ENCODE measurements at regions not wholly inside any gene's neighbourhood (a gene's known extent, or its start where the extent isn't known, plus 50 kb on each side); places are given as distances from the start of the nearest gene placed in this dataset.
"Not testable (repeated sequence)": the region's sequence is repeated elsewhere in the genome, so short reads cannot be mapped to it uniquely, and the experiment has no call there.

DNA sequence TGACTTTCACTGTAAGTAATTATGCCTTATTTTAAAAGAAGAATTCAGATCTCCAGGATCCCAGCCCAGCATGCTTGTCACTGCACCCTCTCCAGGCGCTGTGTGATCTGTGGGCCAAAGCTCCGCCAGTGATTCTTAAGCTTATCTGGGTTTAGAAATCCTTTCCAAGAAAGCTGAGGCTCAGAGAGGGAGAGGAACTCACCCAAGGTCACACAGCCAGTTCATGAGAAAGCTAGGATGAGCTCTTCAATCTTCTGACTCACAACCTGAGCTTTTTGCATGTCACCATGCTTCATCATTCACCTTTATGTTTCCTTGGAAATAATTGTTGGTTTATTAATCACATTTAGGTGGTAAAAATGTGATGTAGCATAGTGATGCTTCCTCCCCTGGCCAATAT is 136.6 kb upstream of the HAND1 start:
- no peak for DNase-seq

- DNase-seq: no peak
Measured at GRCh38 chr5:154614125-154614524, 136.1 kb upstream of the HAND1 start.

DNA sequence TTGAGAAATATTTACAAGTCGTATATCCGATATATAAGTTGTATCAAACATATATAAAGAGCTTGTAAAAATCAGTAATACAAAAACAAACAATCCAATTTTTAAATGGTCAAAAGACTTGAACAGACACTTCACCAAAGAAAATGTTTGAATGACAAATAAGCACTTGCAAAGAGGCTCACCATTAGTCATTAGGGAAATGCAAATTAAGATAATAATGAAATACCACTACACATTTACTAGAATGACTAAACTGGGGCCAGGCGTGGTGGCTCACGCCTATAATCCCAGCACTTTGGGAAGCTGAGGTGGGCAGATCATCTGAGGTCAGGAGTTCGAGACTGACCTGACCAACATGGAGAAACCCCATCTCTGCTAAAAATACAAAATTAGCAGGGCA is 134.6 kb upstream of the HAND1 start:
- no peak for DNase-seq

GRCh38 chr5:154611341-154611767 is 133.3 kb upstream of the HAND1 start:
- DNase-seq: no peak

DNA sequence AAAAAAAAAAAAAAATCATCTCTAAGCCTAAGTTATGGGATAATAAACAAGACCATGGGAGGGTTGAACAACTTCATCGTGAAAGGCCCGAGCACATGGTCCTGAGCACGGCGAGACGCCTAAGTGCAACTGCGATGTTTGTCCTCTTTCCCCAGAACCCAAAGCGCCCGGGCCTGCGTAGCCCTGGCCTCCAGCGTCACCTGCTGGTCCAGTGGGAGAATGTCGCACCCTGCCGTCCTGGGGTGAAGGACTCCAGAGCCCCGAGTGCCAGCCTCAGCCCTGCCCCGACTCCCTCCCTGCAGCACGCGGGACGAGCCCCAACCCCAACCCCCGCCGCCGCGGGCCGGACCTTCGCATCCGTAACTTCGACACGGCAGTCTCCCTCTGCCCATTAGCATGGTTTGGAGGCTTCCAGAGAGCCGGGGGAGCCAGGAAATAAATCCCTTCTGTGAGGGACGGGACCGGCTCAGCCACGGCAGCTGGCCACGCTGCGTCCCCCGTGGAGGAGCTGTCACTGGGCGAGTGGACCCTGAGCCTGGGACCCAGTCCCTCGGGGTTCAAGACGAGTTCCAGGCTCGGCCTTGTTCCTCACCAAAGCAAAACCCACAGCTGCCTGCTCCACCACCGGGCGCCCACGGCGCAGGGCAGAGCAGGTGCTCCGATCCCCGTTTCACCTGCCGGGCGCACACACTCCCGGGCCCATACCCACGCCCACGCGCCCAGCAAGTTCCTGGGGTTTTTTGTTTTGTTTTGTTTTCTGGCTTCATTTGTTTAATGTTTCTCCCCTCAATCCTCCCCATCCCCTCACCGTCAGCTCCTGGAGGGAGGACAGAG is 132.5 kb upstream of the HAND1 start:
- DNase-seq: peak; percentile 77

GRCh38 chr5:154609251-154609650 is 131.2 kb upstream of the HAND1 start:
- DNase-seq: no peak

DNA sequence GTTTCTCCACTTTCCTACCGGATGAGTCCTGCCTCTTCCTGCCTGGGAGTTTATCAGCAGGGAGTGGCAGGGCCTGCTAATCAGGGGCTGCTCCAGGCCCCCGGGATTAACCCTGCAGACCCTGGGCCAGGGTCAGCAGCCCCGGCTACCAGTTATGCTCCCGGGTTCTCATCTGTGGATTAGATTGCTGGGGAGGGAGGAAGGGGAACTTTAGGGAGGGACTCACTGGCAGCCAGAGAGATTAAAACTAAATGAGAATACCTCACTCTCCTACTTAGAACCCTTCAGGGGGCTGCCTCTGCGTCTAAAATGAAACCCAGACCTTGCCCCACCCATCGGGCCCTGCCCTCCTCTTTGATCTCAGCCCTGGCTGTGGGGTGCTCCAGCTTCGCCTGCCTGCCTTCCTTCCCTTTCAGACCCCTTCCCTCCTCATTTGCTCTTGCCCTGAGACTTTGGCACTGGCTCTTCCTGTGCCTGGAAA is 130.5 kb upstream of the HAND1 start:
- no peak for DNase-seq

DNA sequence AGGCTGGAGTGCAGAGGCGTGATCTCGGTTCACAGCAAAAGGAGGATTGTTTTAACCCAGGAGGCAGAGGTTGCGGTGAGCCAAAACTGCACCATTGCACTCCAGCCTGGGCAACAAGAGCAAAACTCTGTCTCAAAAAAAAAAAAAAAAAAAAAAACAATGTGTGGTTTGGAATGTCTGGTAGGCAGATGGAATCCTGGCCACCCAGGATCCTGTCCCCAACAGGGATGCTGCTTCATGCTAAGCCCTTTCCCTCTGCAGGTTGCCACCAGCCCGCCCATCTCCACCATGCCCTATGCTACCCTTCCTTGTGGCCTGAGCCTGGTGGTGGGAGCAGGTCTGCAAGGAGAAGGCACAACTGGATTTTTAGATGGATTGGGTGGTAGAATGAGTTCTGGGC is 129.7 kb upstream of the HAND1 start:
- no peak for DNase-seq

GRCh38 chr5:154606246-154606645 is 128.2 kb upstream of the HAND1 start:
- no peak for DNase-seq

- DNase-seq: peak; percentile 47
Measured at GRCh38 chr5:154603953-154604679, 126.1 kb upstream of the HAND1 start.

- no peak for DNase-seq
Measured at GRCh38 chr5:154603485-154603884, 125.5 kb upstream of the HAND1 start.

GRCh38 chr5:154603011-154603410 is 125.0 kb upstream of the HAND1 start:
- no peak for DNase-seq

DNA sequence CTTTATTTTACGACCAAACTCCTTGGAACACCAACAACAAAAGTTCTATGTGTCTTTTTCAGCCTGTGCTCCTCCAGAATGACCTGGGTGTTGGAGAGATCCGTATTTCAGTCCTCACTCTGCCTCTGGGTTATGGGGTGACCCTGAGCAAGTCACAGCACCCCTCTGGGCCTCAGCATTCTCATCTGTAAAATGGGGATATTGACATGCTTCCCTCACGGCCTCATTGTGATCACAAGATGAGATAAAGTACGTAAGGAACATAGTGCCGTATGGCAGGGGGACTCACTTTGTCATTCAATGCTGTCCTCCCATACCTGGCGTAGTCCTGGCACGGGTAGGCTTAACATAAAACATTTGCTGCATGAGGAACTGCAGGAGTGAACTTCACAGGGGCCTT is 123.0 kb upstream of the HAND1 start:
- no peak for DNase-seq

DNA sequence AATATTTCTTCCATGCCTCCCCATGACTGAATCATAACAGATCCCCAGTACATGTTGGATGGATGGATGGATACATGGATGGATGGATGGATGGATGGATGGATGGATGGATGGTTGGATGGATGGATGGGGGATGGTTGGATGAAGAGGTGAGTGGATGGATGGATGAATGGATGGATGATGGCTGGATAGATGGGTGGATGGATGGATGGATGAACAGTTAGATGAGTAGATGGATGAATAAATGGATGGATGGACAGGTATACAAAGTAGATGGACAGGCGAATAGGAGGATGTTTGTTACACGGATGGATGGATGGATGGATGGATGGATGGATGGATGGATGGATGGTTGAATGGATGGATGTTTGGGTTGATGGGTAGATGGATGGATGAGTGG is 120.0 kb upstream of the HAND1 start:
- DNase-seq: no peak

- not testable (repeated sequence) for DNase-seq
Measured at GRCh38 chr5:154596844-154597243, 118.8 kb upstream of the HAND1 start.

GRCh38 chr5:154595662-154596061 is 117.6 kb upstream of the HAND1 start:
- no peak for DNase-seq

GRCh38 chr5:154593796-154594195 is 115.8 kb upstream of the HAND1 start:
- no peak for DNase-seq

GRCh38 chr5:154593071-154593470 is 115.0 kb upstream of the HAND1 start:
- DNase-seq: peak; percentile 21

DNA sequence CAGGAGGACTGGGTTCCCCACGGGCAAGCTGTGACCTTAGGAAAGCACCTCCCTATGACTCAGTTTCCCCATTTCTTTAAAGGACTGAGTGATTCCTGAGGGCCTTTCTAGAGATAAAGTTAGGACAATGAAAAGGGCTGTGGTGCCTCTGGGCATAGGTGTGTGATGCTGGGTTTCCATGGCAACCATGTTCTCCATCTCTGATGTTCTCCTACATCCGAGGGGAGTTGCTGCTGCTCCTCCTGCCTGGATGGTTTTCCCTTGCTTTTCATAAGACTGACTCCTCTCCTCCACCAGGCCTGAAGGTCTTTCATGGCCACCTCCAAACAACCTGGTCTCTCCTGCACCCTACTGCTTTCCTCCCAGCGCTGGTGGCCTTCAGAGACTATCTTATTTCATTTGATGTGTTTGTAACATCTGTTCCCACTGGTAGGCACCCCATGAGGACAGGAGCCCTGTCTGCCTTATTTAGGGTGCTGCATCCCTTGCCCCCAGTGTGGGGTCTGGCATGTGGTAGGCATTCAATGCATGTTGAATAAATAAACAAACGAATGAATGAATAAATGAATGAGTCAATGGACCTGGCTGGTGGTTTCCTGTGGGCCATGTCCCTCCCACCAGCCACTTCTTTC is 112.2 kb upstream of the HAND1 start:
- no peak for DNase-seq

DNA sequence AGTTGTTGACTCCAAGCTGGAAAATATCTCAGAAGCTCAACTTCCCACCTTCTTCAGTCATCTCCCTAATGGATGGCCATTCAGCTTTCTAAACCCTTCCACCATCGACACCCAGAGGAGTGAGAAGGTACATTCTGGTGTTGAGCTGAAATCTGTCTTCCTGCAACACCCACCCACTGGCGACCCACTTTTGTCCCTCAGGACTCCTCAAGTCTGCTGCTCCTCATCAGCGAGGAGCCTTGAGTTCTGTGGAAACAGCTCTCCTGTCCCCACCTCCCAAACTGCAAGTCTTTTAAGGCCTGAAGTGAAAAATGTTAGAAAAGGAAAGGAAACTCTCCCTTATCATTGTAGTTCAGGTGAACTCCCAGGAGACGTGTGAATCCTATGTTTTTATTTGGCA is 111.5 kb upstream of the HAND1 start:
- no peak for DNase-seq

DNA sequence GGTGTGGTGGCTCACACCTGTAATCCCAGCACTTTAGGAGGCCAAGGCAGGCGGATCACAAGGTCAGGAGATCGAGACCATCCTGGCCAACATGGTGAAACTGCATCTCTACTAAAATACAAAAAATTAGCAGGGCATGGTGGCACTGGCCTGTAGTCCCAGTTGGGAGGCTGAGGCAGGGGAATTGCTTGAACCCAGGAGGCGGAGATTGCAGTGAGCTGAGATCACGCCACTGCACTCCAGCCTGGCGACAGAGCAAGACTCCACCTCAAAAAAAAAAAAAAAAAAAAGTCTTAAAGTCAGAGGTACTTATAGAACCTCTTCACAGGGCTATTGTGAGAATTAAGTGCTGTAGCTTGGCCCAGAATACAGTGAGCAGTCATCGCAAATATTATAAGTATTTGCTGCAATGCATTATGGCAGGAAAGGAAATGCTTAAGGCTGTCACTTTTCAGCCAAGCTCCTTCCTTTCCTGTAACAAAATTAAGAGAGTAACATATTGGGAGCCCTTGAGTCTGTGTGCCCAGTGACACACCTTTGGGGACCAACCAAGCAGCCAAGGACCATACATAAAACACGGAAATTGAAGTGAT is 110.9 kb upstream of the HAND1 start:
- not testable (repeated sequence) for DNase-seq

DNA sequence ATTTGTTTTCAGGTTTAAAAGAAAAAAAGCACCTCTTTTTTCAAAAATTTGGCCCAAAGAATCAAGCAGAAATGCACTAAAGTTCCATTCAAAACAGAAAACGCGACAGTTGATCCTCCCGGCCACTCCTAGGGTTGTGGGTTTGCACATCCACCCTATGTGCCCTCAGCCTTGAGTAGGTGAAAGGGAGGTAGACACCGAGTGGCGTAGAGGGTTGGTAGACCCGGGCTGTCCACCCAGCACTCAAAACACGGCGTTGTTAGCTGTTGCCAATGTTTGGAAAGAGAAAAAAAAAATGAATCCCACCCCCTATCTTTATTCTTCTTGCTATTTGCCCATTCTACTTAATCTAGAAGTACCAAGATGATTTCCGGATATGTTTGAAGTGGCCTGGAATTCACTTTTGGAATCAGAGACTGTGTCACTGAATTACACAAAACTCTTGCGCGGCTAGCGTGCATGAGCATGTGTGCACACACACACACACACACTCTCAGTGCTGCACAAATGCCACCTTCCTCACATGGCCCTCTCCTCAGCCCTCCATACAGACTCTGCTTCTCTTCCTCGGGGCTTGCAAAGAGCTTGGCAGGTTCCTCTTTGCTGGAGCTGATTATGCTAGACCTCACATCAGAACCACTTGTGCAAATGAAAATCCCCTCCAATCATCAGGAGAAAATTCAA is 110.2 kb upstream of the HAND1 start:
- no peak for DNase-seq
